Adrenal gland (tissue), 9 donors: ENCODE measurements at regions not wholly inside any gene's neighbourhood (a gene's known extent, or its start where the extent isn't known, plus 50 kb on each side); places are given as distances from the start of the nearest gene placed in this dataset.

Experiments
- DNase-seq, 7 donors: peaks; one replicate each; pipeline ENCODE4 v3.0.0-alpha.2; 2019 to 2020
- H3K27ac ChIP-seq, 5 donors: fragments of 200-600 bp; sonication (generic) in 4 of 5; 1 replicate in 3 of 5; 2 replicates in 2 of 5; pipeline versions ENCODE4 v1.5.1 to v1.8.0; 2016 to 2020; ENCODE audit warnings: mild to moderate bottlenecking in 1 of 5
- H3K27me3 ChIP-seq: fragments of 200-600 bp; 2 replicates; pipeline ENCODE4 v1.8.0; 2021
- H3K36me3 ChIP-seq, 2 donors: fragments of 200-600 bp; replicated peaks in 1 of 2; 1 replicate in 1 of 2; 2 replicates in 1 of 2; pipeline versions ENCODE4 v1.5.1 to v1.8.0; 2018 to 2022
- H3K4me1 ChIP-seq, 2 donors: fragments of 200-600 bp; replicated peaks in 1 of 2; 1 replicate in 1 of 2; 2 replicates in 1 of 2; pipeline versions ENCODE4 v1.5.1 to v1.8.0; 2018 to 2021
- H3K4me3 ChIP-seq, 4 donors: fragments of 200-600 bp; sonication (generic) in 3 of 4; one replicate each; pipeline ENCODE4 v1.5.1; 2016 to 2018
- H3K9me3 ChIP-seq, 3 donors: fragments of 200-600 bp; sonication (generic) in 1 of 3; replicated peaks in 1 of 3; 1 replicate in 2 of 3; 2 replicates in 1 of 3; pipeline versions ENCODE4 v1.5.1 to v1.8.0; 2016 to 2021
- CTCF ChIP-seq, 6 experiments: fragments of 450-650 bp in 4 of 6; fragments of 200-600 bp in 2 of 6; sonication (generic) in 1 of 6; IDR thresholded peaks; 1 replicate in 5 of 6; 2 replicates in 1 of 6; pipeline versions ENCODE4 v1.5.1 to v1.8.0; 2016 to 2021; ENCODE audit warnings: antibody characterized with exemption in 6 of 6, mild to moderate bottlenecking in 2 of 6, moderate library complexity in 1 of 6
- POLR2A ChIP-seq, 2 donors: fragments of 450-650 bp; IDR thresholded peaks; one replicate each; pipeline ENCODE4 v1.6.1; 2017; ENCODE audit warnings: antibody characterized with exemption in 2 of 2, mild to moderate bottlenecking in 2 of 2, moderate library complexity in 1 of 2
- whole genome bisulfite sequencing, 4 donors: extraction: QIAGEN DNeasy Blood & Tissue Kit in 2 of 4; methylation state at CpG; one replicate each; pipeline versions ENCODE4 v1.1.5 to v1.1.7; 2013 to 2017; 5-methylcytosine and 5-hydroxymethylcytosine counted together
- intact Hi-C, 2 donors: fragments of 100-400 bp; cut with DNase I; formaldehyde crosslinking; loops; one replicate each; pipeline versions ENCODE4 v1.14.1 to v1.15.0; 2022 to 2023
- donor health status: healthy with polysubstance abuse.
- donor health status: Bipolar disorder and iron deficiency.
- donor health status: DM: yes; HTN: yes; CAD: no.
- donor health status: DM: no; HTN: no; CAD: no.
- donor health status: DM: no; HTN: no; CAD: no.

GRCh38 chr2:38438133-38438882 is 61.2 kb upstream of the ATL2 start:
- no peak for DNase-seq
- Histone ChIP-seq H3K27me3 (no peaks in the 10 kb centered on the region), H3K4me1 (peaks cover 12 to 13% of the 10 kb centered on the region in 2 donors), H3K36me3 (no peaks in the 10 kb centered on the region), H3K4me3 (no peak overlapping the region), H3K27ac (no peak overlapping the region), H3K9me3 (no peaks in the 10 kb centered on the region)
- TF ChIP-seq POLR2A (IDR thresholded peaks at IDR 0.05) (no peak), CTCF (IDR thresholded peaks at IDR 0.05) (no peak)
- intact Hi-C loops: no loop called here
- WGBS, 4 donors: 84 to 94% (median 93%) methylated on average over 2 of the region's 2 CpGs

GRCh38 chr2:38436227-38436664 is 59.2 kb upstream of the ATL2 start:
- no peak for TF ChIP-seq POLR2A (IDR thresholded peaks at IDR 0.05)
- no peak for TF ChIP-seq CTCF (IDR thresholded peaks at IDR 0.05)
- 92 to 98% (median 95%) methylated on average over 2 of the region's 2 CpGs for WGBS, 4 donors
- no peaks in the 10 kb centered on the region for H3K36me3 ChIP-seq
- intact Hi-C loops: no loop called here
- H3K27ac ChIP-seq: no peak overlapping the region
- H3K9me3 ChIP-seq: no peaks in the 10 kb centered on the region
- H3K4me3 ChIP-seq: no peak overlapping the region
- no peak for DNase-seq
- H3K4me1 ChIP-seq: peaks cover 12 to 18% of the 10 kb centered on the region in 2 donors
- no peaks in the 10 kb centered on the region for H3K27me3 ChIP-seq

- Histone ChIP-seq H3K27me3 (no peaks in the 10 kb centered on the region), H3K4me3 (no peak overlapping the region), H3K4me1 (peaks cover 12 to 18% of the 10 kb centered on the region in 2 donors), H3K27ac (no peak overlapping the region), H3K9me3 (no peaks in the 10 kb centered on the region), H3K36me3 (no peaks in the 10 kb centered on the region)
- no peak for TF ChIP-seq POLR2A (IDR thresholded peaks at IDR 0.05)
- TF ChIP-seq CTCF (IDR thresholded peaks at IDR 0.05): no peak
- 82 to 92% (median 90%) methylated on average over 2 of the region's 2 CpGs for WGBS, 4 donors
- no peak for DNase-seq
- intact Hi-C loops: no loop called here
Measured at GRCh38 chr2:38435775-38436174, 58.7 kb upstream of the ATL2 start.

GRCh38 chr2:38434595-38434994 is 57.5 kb upstream of the ATL2 start:
- H3K4me3 ChIP-seq: no peak overlapping the region
- TF ChIP-seq CTCF (IDR thresholded peaks at IDR 0.05) (no peak), POLR2A (IDR thresholded peaks at IDR 0.05) (no peak)
- DNase-seq: no peak
- H3K36me3 ChIP-seq: no peaks in the 10 kb centered on the region
- no peak overlapping the region for H3K27ac ChIP-seq
- peaks cover 8 to 16% of the 10 kb centered on the region in 2 donors for H3K4me1 ChIP-seq
- H3K27me3 ChIP-seq: no peaks in the 10 kb centered on the region
- no peaks in the 10 kb centered on the region for H3K9me3 ChIP-seq
- intact Hi-C loops: no loop called here
